K562 (cell line): ENCODE measurements at regions not wholly inside any gene's neighbourhood (a gene's known extent, or its start where the extent isn't known, plus 50 kb on each side); places are given as distances from the start of the nearest gene placed in this dataset.
"Not testable (repeated sequence)": the region's sequence is repeated elsewhere in the genome, so short reads cannot be mapped to it uniquely, and the experiment has no call there.

Experiments
- IRF2 ChIP-seq: sonication (generic); formaldehyde crosslinking; IDR thresholded peaks from 2 replicates; pipeline ENCODE4 v1.8.1; 2022; ENCODE audit warnings: mild to moderate bottlenecking, missing genetic modification reagents
- ZNF274 ChIP-seq: IDR thresholded peaks from 2 replicates; pipeline ENCODE4 v1.6.1; 2011; ENCODE audit warnings: low read depth, mild to moderate bottlenecking, low read length, moderate library complexity, borderline replicate concordance
- ZNF785 ChIP-seq: fragments of 250-450 bp; sonication (Bioruptor Pico); IDR thresholded peaks from 2 replicates; pipeline ENCODE4 v1.4.0; 2020; ENCODE audit warnings: mild to moderate bottlenecking
- TF ChIP-seq, protein P1 (sequence below), 3 experiments: IDR thresholded peaks in 2 of 3; conservative IDR thresholded peaks in 1 of 3; 2 replicates each; pipeline ENCODE4 v1.5.1; 2011 to 2012; ENCODE audit warnings: low read length in 3 of 3, mild to moderate bottlenecking in 3 of 3, control low read depth in 2 of 3, improper control_type of control experiment in 1 of 3, inconsistent platforms in 1 of 3, low read depth in 1 of 3, mixed read lengths in 1 of 3, moderate library complexity in 1 of 3; ENCODE audit not compliant: insufficient read depth in 2 of 3
- TF ChIP-seq, protein P2 (sequence below): sonication (generic); formaldehyde crosslinking; IDR thresholded peaks from 2 replicates; pipeline ENCODE4 v1.8.0; 2022; ENCODE audit warnings: missing genetic modification reagents, mild to moderate bottlenecking, borderline replicate concordance

DNA sequence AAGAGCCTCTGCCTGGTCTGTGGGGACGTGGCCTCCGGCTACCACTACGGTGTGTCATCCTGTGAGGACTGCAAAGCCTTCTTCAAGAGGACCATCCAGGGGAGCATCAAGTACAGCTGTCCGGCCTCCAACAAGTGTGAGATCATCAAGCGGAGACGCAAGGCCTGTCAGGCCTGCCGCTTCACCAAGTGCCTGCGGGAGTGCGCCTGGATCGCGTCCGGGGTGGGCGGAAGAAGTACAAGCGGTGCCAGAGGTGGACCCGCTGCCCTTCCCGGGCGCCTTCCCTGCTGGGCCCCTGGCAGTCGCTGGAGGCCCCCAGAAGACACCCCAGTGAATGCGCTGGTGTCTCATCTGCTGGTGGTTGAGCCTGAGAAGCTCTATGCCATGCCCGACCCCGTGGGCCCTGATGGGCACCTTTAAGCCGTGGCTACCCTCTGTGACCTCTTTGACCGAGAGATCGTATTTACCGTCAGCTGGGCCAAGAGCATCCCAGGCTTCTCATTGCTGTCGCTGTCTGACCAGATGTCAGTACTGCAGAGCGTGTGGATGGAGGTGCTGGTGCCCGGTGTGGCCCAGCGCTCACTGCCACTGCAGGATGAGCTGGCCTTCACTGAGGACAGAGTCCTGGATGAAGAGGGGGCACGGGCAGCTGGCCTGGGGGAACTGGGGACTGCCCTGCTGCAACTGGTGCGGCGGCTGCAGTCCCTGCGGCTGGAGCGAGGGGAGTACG is 84.3 kb downstream of the MRPL57 start:
- not testable (repeated sequence) for TF ChIP-seq ZNF785 (CRISPR knock-in tag); IRF2 (CRISPR knock-in tag); ZNF274
- TF ChIP-seq, protein P1, sequence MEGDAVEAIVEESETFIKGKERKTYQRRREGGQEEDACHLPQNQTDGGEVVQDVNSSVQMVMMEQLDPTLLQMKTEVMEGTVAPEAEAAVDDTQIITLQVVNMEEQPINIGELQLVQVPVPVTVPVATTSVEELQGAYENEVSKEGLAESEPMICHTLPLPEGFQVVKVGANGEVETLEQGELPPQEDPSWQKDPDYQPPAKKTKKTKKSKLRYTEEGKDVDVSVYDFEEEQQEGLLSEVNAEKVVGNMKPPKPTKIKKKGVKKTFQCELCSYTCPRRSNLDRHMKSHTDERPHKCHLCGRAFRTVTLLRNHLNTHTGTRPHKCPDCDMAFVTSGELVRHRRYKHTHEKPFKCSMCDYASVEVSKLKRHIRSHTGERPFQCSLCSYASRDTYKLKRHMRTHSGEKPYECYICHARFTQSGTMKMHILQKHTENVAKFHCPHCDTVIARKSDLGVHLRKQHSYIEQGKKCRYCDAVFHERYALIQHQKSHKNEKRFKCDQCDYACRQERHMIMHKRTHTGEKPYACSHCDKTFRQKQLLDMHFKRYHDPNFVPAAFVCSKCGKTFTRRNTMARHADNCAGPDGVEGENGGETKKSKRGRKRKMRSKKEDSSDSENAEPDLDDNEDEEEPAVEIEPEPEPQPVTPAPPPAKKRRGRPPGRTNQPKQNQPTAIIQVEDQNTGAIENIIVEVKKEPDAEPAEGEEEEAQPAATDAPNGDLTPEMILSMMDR (IDR thresholded peaks at IDR 0.05 in 2 of 3, conservative IDR thresholded peaks at IDR 0.05 in 1 of 3; ENCODE audit: insufficient read depth in 2 of 3, low read depth in 1 of 3, low read length in 3 of 3) = not testable (repeated sequence)
- TF ChIP-seq, protein P2, sequence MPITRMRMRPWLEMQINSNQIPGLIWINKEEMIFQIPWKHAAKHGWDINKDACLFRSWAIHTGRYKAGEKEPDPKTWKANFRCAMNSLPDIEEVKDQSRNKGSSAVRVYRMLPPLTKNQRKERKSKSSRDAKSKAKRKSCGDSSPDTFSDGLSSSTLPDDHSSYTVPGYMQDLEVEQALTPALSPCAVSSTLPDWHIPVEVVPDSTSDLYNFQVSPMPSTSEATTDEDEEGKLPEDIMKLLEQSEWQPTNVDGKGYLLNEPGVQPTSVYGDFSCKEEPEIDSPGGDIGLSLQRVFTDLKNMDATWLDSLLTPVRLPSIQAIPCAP (CRISPR knock-in tag) = not testable (repeated sequence)
